H1 (cell line): ENCODE measurements at regions not wholly inside any gene's neighbourhood (a gene's known extent, or its start where the extent isn't known, plus 50 kb on each side); places are given as distances from the start of the nearest gene placed in this dataset.

Experiments
- CTCF ChIA-PET: fragments of 300-600 bp; sonication (Branson Sonifier 250); formaldehyde crosslinking; loops from one replicate; lab custom pipeline; 2021; ENCODE audit not compliant: partially characterized antibody; lab: Charles Lee
- POLR2A ChIA-PET: fragments of 300-600 bp; sonication (Branson Sonifier 250); formaldehyde crosslinking; loops from one replicate; lab custom pipeline; 2021; ENCODE audit warnings: inconsistent platforms; ENCODE audit not compliant: partially characterized antibody; lab: Charles Lee
- DNase-seq, 2 experiments: peaks; one replicate each; pipeline versions ENCODE4 v3.0.0 to v3.0.0-alpha.2; 2010 to 2022; ENCODE audit warnings: low spot score in 2 of 2, low read depth in 1 of 2, mixed read lengths in 1 of 2
- FAIRE-seq: peaks from 2 replicates; lab custom pipeline; 2011; peaks lifted over from hg19 to GRCh38; lab: Jason Lieb, UNC
- H2AFZ ChIP-seq: 2 replicates; pipeline ENCODE4 v1.8.1; 2012; ENCODE audit warnings: low read length, inconsistent platforms
- H2AK5ac ChIP-seq: 2 replicates; pipeline ENCODE4 v1.6.1; 2013; ENCODE audit warnings: low read depth, low read length
- H2BK120ac ChIP-seq: replicated peaks from 2 replicates; pipeline ENCODE3; 2013; ENCODE audit warnings: low read depth, low read length, inconsistent platforms
- H2BK12ac ChIP-seq: 2 replicates; pipeline ENCODE4 v1.6.1; 2013; ENCODE audit warnings: low read depth, low read length
- H2BK15ac ChIP-seq: 2 replicates; pipeline ENCODE4 v1.6.1; 2013; ENCODE audit warnings: low read length
- H2BK20ac ChIP-seq: 2 replicates; pipeline ENCODE4 v1.6.1; 2013; ENCODE audit warnings: low read length
- H2BK5ac ChIP-seq: 2 replicates; pipeline ENCODE4 v1.6.1; 2013; ENCODE audit warnings: low read depth, low read length
- H3K14ac ChIP-seq: 2 replicates; pipeline ENCODE4 v1.6.1; 2013; ENCODE audit warnings: inconsistent platforms; ENCODE audit not compliant: insufficient read length
- H3K18ac ChIP-seq: 2 replicates; pipeline ENCODE4 v1.6.1; 2013; ENCODE audit warnings: low read length; ENCODE audit errors: extremely low read depth
- H3K23ac ChIP-seq: 2 replicates; pipeline ENCODE4 v1.6.1; 2013; ENCODE audit warnings: inconsistent platforms; ENCODE audit not compliant: insufficient read length
- H3K23me2 ChIP-seq: 2 replicates; pipeline ENCODE4 v1.6.1; 2013; ENCODE audit warnings: low read depth, low read length
- H3K27ac ChIP-seq: 2 replicates; pipeline ENCODE4 v1.6.1; 2011; ENCODE audit warnings: low read depth, low read length, inconsistent platforms
- H3K27me3 ChIP-seq, 4 experiments: replicated peaks in 1 of 4; 1 replicate in 1 of 4; 2 replicates in 3 of 4; pipeline versions ENCODE4 v1.6.1 to v1.8.1; 2011 to 2013; ENCODE audit warnings: low read length in 3 of 4, mild to moderate bottlenecking in 3 of 4, inconsistent platforms in 2 of 4, mixed read lengths in 2 of 4, moderate library complexity in 1 of 4; ENCODE audit not compliant: control insufficient read depth in 3 of 4, insufficient read depth in 3 of 4; ENCODE audit errors: extremely low read depth in 1 of 4
- H3K36me3 ChIP-seq, 4 experiments: 2 replicates each; pipeline versions ENCODE4 v1.6.1 to v1.8.1; 2011 to 2013; ENCODE audit warnings: mild to moderate bottlenecking in 4 of 4, low read length in 3 of 4, moderate library complexity in 2 of 4, control low read depth in 1 of 4, inconsistent platforms in 1 of 4; ENCODE audit not compliant: insufficient read depth in 4 of 4, control insufficient read depth in 2 of 4
- H3K4ac ChIP-seq: replicated peaks from 2 replicates; pipeline ENCODE3; 2013; ENCODE audit warnings: low read length, low read depth, mixed read lengths, inconsistent platforms; ENCODE audit not compliant: insufficient read length
- H3K4me1 ChIP-seq, 4 experiments: replicated peaks in 1 of 4; 1 replicate in 1 of 4; 2 replicates in 3 of 4; pipeline versions ENCODE4 v1.6.1 to v1.8.1; 2011 to 2013; ENCODE audit warnings: low read length in 3 of 4, inconsistent platforms in 2 of 4, mixed read lengths in 1 of 4; ENCODE audit not compliant: insufficient read depth in 4 of 4, control insufficient read depth in 3 of 4
- H3K4me2 ChIP-seq, 2 experiments: 2 replicates each; pipeline versions ENCODE4 v1.6.1 to v1.8.1; 2011 to 2013; ENCODE audit warnings: low read depth in 2 of 2, low read length in 2 of 2, control low read depth in 1 of 2, inconsistent platforms in 1 of 2, mild to moderate bottlenecking in 1 of 2; ENCODE audit not compliant: insufficient read depth in 1 of 2
- H3K4me3 ChIP-seq, 4 experiments: fragments of 200-600, 300-600 bp in 1 of 4; sonication (generic), shearing (Covaris generic), sonication (Bioruptor Twin) in 1 of 4; 2 replicates each; pipeline versions ENCODE4 v1.5.1 to v1.8.1; 2011 to 2016; ENCODE audit warnings: low read length in 4 of 4, low read depth in 3 of 4, control low read depth in 2 of 4, inconsistent platforms in 2 of 4, mild to moderate bottlenecking in 2 of 4, mixed read lengths in 1 of 4, moderate library complexity in 1 of 4; ENCODE audit not compliant: insufficient read depth in 2 of 4; ENCODE audit errors: extremely low read depth in 1 of 4
- H3K56ac ChIP-seq: replicated peaks from 2 replicates; pipeline ENCODE3; 2013; ENCODE audit warnings: low read depth, mild to moderate bottlenecking, mixed read lengths, low read length, inconsistent platforms; ENCODE audit not compliant: insufficient read length
- H3K79me1 ChIP-seq: 2 replicates; pipeline ENCODE4 v1.6.1; 2013; ENCODE audit warnings: low read depth, low read length, control low read depth
- H3K79me2 ChIP-seq, 2 experiments: 2 replicates each; pipeline versions ENCODE4 v1.6.1 to v1.8.1; 2012 to 2013; ENCODE audit warnings: low read length in 2 of 2, mild to moderate bottlenecking in 2 of 2, inconsistent platforms in 1 of 2; ENCODE audit not compliant: insufficient read depth in 2 of 2, control insufficient read depth in 1 of 2
- H3K9ac ChIP-seq, 4 experiments: replicated peaks in 1 of 4; 1 replicate in 1 of 4; 2 replicates in 3 of 4; pipeline versions ENCODE4 v1.6.1 to v1.8.1; 2011 to 2013; ENCODE audit warnings: low read depth in 3 of 4, low read length in 3 of 4, control low read depth in 2 of 4, mild to moderate bottlenecking in 2 of 4, moderate library complexity in 2 of 4, inconsistent platforms in 1 of 4; ENCODE audit errors: extremely low read depth in 1 of 4
- H3K9me3 ChIP-seq, 2 experiments: 2 replicates each; pipeline versions ENCODE4 v1.6.1 to v1.8.1; 2012 to 2013; ENCODE audit warnings: mild to moderate bottlenecking in 2 of 2, moderate library complexity in 2 of 2, control low read depth in 1 of 2, inconsistent platforms in 1 of 2, low read depth in 1 of 2, low read length in 1 of 2, mixed read lengths in 1 of 2; ENCODE audit not compliant: insufficient read depth in 2 of 2
- H4K20me1 ChIP-seq, 2 experiments: replicated peaks in 1 of 2; 2 replicates each; pipeline versions ENCODE3 to v1.8.1; 2011 to 2013; ENCODE audit warnings: inconsistent platforms in 2 of 2, low read length in 2 of 2, mild to moderate bottlenecking in 1 of 2; ENCODE audit not compliant: insufficient read depth in 2 of 2, control insufficient read depth in 1 of 2
- H4K5ac ChIP-seq: 2 replicates; pipeline ENCODE4 v1.6.1; 2013; ENCODE audit warnings: low read length, low read depth, mixed read lengths, inconsistent platforms; ENCODE audit not compliant: insufficient read length
- H4K8ac ChIP-seq: 2 replicates; pipeline ENCODE4 v1.8.0; 2013; ENCODE audit warnings: mild to moderate bottlenecking, moderate library complexity, low read length, inconsistent platforms; ENCODE audit not compliant: insufficient read depth; ENCODE audit errors: extremely low read depth
- H4K91ac ChIP-seq: replicated peaks from 2 replicates; pipeline ENCODE3; 2013; ENCODE audit warnings: low read length, mixed read lengths, inconsistent platforms; ENCODE audit not compliant: insufficient read length
- KDM4A ChIP-seq: IDR thresholded peaks from one replicate; pipeline ENCODE4 v1.7.1; 2012; ENCODE audit warnings: low read depth, mild to moderate bottlenecking, moderate library complexity, low read length, inconsistent platforms; ENCODE audit not compliant: severe bottlenecking
- TAF7 ChIP-seq: optimal IDR thresholded peaks from 2 replicates; pipeline ENCODE3; 2011; ENCODE audit warnings: low read depth, mild to moderate bottlenecking, inconsistent platforms, low read length, moderate library complexity, borderline replicate concordance
- TBP ChIP-seq: IDR thresholded peaks from 2 replicates; pipeline ENCODE4 v1.6.1; 2011; ENCODE audit warnings: low read depth, low read length, improper control_type of control experiment
- WGBS, 2 experiments: shearing (Covaris generic) in 1 of 2; methylation state at CpG; one replicate each; pipeline versions ENCODE4 v1.1.6 to v1.1.7; 2013 to 2015; ENCODE audit warnings: low lambda C conversion rate in 2 of 2, mixed read lengths in 2 of 2, inconsistent platforms in 1 of 2, low coverage in 1 of 2, missing lambda C conversion rate in 1 of 2; ENCODE audit not compliant: insufficient replicate concordance in 2 of 2, insufficient coverage in 1 of 2, insufficient read length in 1 of 2; ENCODE audit errors: extremely low coverage in 1 of 2, missing lambda C conversion rate in 1 of 2; 5-methylcytosine and 5-hydroxymethylcytosine counted together

GRCh38 chr1:228652116-228652515, 83.2 kb upstream of the RHOU start:
- H3K14ac ChIP-seq: no peak overlapping the region
- H2BK20ac ChIP-seq: no peak overlapping the region
- H3K4me2 ChIP-seq: no peak overlapping the region
- H3K23ac ChIP-seq: no peak overlapping the region
- FAIRE-seq (no peak), DNase-seq (no peak)
- no peak overlapping the region for H4K91ac ChIP-seq
- peaks cover 21 to 46% (median 38%) of the 10 kb centered on the region in 4 experiments for H3K27me3 ChIP-seq
- no peak overlapping the region for H3K56ac ChIP-seq
- H3K27ac ChIP-seq: no peak overlapping the region
- no peak overlapping the region for H2BK15ac ChIP-seq
- H3K4me1 ChIP-seq: peaks cover 0 to 4% (median 2%) of the 10 kb centered on the region in 4 experiments; a peak in 3 of 7 replicates
- H4K8ac ChIP-seq: no peak overlapping the region
- ChIA-PET POLR2A (no interaction called here), CTCF (interaction anchor here (3.6 kb wide), 1 partner anchor 12 kb away, joined by 18 read pairs; no protein-coding TSS in a partner anchor)
- H3K23me2 ChIP-seq: peaks cover 15% of the 10 kb centered on the region; the same call in 1 of the 2 replicates
- no peak overlapping the region for H2BK5ac ChIP-seq
- no peak overlapping the region for H2AK5ac ChIP-seq
- no peaks in the 10 kb centered on the region for H3K9me3 ChIP-seq
- H2BK120ac ChIP-seq: no peak overlapping the region
- H3K36me3 ChIP-seq: no peaks in the 10 kb centered on the region
- H3K18ac ChIP-seq: no peak overlapping the region
- no peak overlapping the region for H3K4me3 ChIP-seq
- no peak overlapping the region for H4K5ac ChIP-seq
- no peak overlapping the region for H2BK12ac ChIP-seq
- no peak overlapping the region for H2AFZ ChIP-seq
- WGBS, 2 experiments: 95% methylated on average over 1 of the region's 1 CpG; no CpG with 5 or more reads in 1 of the 2 experiments
- H3K9ac ChIP-seq: no peak overlapping the region
- no peaks in the 10 kb centered on the region for H3K79me1 ChIP-seq
- H4K20me1 ChIP-seq: peaks cover 0 to 2% of the 10 kb centered on the region in 2 experiments
- H3K4ac ChIP-seq: no peak overlapping the region
- no peaks in the 10 kb centered on the region for H3K79me2 ChIP-seq
- TF ChIP-seq TBP: no peak
- no peak for TF ChIP-seq TAF7
- TF ChIP-seq KDM4A: no peak
- TF ChIP-seq, all 59 proteins: peak for 0
